Suprapubic skin (tissue), 4 donors: ENCODE measurements at regions not wholly inside any gene's neighbourhood (a gene's known extent, or its start where the extent isn't known, plus 50 kb on each side); places are given as distances from the start of the nearest gene placed in this dataset.

Experiments
- DNase-seq, 2 donors: peaks; one replicate each; pipeline ENCODE4 v3.0.0-alpha.2; 2019; ENCODE audit warnings: low spot score in 2 of 2
- H3K27ac ChIP-seq: fragments of 200-600 bp; sonication (generic); one replicate; pipeline ENCODE4 v1.5.1; 2019
- H3K27me3 ChIP-seq: fragments of 200-600 bp; sonication (generic); one replicate; pipeline ENCODE4 v1.5.1; 2019
- H3K36me3 ChIP-seq: fragments of 200-600 bp; sonication (generic); one replicate; pipeline ENCODE4 v1.5.1; 2019
- H3K4me1 ChIP-seq: fragments of 200-600 bp; sonication (generic); one replicate; pipeline ENCODE4 v1.5.1; 2019
- H3K4me3 ChIP-seq: fragments of 200-600 bp; sonication (generic); one replicate; pipeline ENCODE4 v1.5.1; 2019; ENCODE audit warnings: mild to moderate bottlenecking
- H3K9me3 ChIP-seq: fragments of 200-600 bp; sonication (generic); one replicate; pipeline ENCODE4 v1.5.1; 2019
- EP300 ChIP-seq: sonication (generic); formaldehyde crosslinking; IDR thresholded peaks from one replicate; pipeline ENCODE4 v1.6.1; 2017; ENCODE audit warnings: antibody characterized with exemption
- POLR2A ChIP-seq, 2 donors: fragments of 450-650 bp; IDR thresholded peaks; one replicate each; pipeline ENCODE4 v1.6.1; 2017; ENCODE audit warnings: antibody characterized with exemption in 2 of 2, mild to moderate bottlenecking in 2 of 2, moderate library complexity in 2 of 2
- POLR2AphosphoS5 ChIP-seq, 3 donors: sonication (generic); formaldehyde crosslinking; IDR thresholded peaks; one replicate each; pipeline ENCODE4 v1.6.1; 2017; ENCODE audit warnings: antibody characterized with exemption in 3 of 3
- WGBS: methylation state at CpG from one replicate; pipeline ENCODE4 v1.1.5; 2018; 5-methylcytosine and 5-hydroxymethylcytosine counted together
- TF ChIP-seq, protein P1 (sequence below), 2 donors: fragments of 200-600 bp in 1 of 2; fragments of 450-650 bp in 1 of 2; sonication (generic) in 1 of 2; IDR thresholded peaks; one replicate each; pipeline ENCODE4 v1.5.1; 2016 to 2019; ENCODE audit warnings: antibody characterized with exemption in 2 of 2, mild to moderate bottlenecking in 1 of 2, moderate library complexity in 1 of 2

GRCh38 chr11:104645261-104646222 lies 252.7 kb downstream of the CASP12 start:
- no peaks in the 10 kb centered on the region for H3K4me1 ChIP-seq
- no peak for DNase-seq
- no peaks in the 10 kb centered on the region for H3K9me3 ChIP-seq
- TF ChIP-seq, protein P1, sequence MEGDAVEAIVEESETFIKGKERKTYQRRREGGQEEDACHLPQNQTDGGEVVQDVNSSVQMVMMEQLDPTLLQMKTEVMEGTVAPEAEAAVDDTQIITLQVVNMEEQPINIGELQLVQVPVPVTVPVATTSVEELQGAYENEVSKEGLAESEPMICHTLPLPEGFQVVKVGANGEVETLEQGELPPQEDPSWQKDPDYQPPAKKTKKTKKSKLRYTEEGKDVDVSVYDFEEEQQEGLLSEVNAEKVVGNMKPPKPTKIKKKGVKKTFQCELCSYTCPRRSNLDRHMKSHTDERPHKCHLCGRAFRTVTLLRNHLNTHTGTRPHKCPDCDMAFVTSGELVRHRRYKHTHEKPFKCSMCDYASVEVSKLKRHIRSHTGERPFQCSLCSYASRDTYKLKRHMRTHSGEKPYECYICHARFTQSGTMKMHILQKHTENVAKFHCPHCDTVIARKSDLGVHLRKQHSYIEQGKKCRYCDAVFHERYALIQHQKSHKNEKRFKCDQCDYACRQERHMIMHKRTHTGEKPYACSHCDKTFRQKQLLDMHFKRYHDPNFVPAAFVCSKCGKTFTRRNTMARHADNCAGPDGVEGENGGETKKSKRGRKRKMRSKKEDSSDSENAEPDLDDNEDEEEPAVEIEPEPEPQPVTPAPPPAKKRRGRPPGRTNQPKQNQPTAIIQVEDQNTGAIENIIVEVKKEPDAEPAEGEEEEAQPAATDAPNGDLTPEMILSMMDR (IDR thresholded peaks at IDR 0.05) = no peak
- no peak for TF ChIP-seq POLR2AphosphoS5 (IDR thresholded peaks at IDR 0.05)
- TF ChIP-seq EP300 = no peak
- TF ChIP-seq POLR2A (IDR thresholded peaks at IDR 0.05) = no peak
- H3K27me3 ChIP-seq = no peaks in the 10 kb centered on the region
- H3K4me3 ChIP-seq = no peak overlapping the region
- WGBS = 72% methylated on average over 2 of the region's 2 CpGs
- no peak overlapping the region for H3K27ac ChIP-seq
- no peaks in the 10 kb centered on the region for H3K36me3 ChIP-seq

- TF ChIP-seq POLR2A (IDR thresholded peaks at IDR 0.05) (no peak), EP300 (no peak), POLR2AphosphoS5 (IDR thresholded peaks at IDR 0.05) (no peak)
- TF ChIP-seq, protein P1 (IDR thresholded peaks at IDR 0.05) = no peak
- Histone ChIP-seq H3K9me3 (no peaks in the 10 kb centered on the region), H3K27me3 (no peaks in the 10 kb centered on the region), H3K4me1 (no peaks in the 10 kb centered on the region), H3K36me3 (no peaks in the 10 kb centered on the region), H3K4me3 (no peak overlapping the region), H3K27ac (no peak overlapping the region)
- no peak for DNase-seq
- WGBS = 89% methylated on average over 2 of the region's 2 CpGs
Observed at GRCh38 chr11:104637662-104638170, 260.5 kb downstream of the CASP12 start.

DNA sequence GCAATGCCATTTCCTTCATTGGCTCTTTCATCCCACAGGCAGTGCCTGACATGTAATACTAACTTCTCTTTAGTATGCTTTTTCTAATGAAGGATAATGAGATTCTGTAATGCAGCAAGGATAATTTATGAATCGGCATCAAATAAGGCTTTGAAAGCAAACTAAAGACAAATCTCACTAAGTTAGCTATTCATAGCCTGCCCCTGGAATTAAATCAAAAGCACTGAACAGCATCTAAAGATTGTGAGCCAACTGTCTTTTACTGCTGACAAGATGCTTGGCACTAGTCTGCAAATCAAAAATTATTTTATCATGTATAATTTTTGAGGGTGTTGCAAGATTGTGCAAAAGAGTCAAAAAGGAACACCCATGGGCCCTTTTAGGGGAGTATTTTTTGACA lies 265.0 kb downstream of the CASP12 start:
- Histone ChIP-seq H3K4me3 (no peak overlapping the region), H3K27ac (no peak overlapping the region), H3K36me3 (no peaks in the 10 kb centered on the region), H3K27me3 (no peaks in the 10 kb centered on the region), H3K4me1 (no peaks in the 10 kb centered on the region), H3K9me3 (no peaks in the 10 kb centered on the region)
- WGBS = 41% methylated on average over 1 of the region's 1 CpG
- DNase-seq = no peak
- TF ChIP-seq, protein P1 (IDR thresholded peaks at IDR 0.05) = no peak
- TF ChIP-seq POLR2AphosphoS5 (IDR thresholded peaks at IDR 0.05) (no peak), EP300 (no peak), POLR2A (IDR thresholded peaks at IDR 0.05) (no peak)

GRCh38 chr11:104630352-104630751 lies 267.9 kb downstream of the CASP12 start:
- 89% methylated on average over 2 of the region's 2 CpGs for WGBS
- TF ChIP-seq POLR2A (IDR thresholded peaks at IDR 0.05) = no peak
- TF ChIP-seq EP300 = no peak
- no peak for TF ChIP-seq POLR2AphosphoS5 (IDR thresholded peaks at IDR 0.05)
- TF ChIP-seq, protein P1 (IDR thresholded peaks at IDR 0.05) = no peak
- Histone ChIP-seq H3K4me3 (no peak overlapping the region), H3K27ac (no peak overlapping the region), H3K9me3 (no peaks in the 10 kb centered on the region), H3K4me1 (no peaks in the 10 kb centered on the region), H3K36me3 (no peaks in the 10 kb centered on the region), H3K27me3 (no peaks in the 10 kb centered on the region)
- DNase-seq = no peak

- no peak overlapping the region for H3K27ac ChIP-seq
- no peaks in the 10 kb centered on the region for H3K4me1 ChIP-seq
- no peaks in the 10 kb centered on the region for H3K27me3 ChIP-seq
- TF ChIP-seq EP300 = no peak
- TF ChIP-seq, protein P1 (IDR thresholded peaks at IDR 0.05) = no peak
- no peak for TF ChIP-seq POLR2AphosphoS5 (IDR thresholded peaks at IDR 0.05)
- TF ChIP-seq POLR2A (IDR thresholded peaks at IDR 0.05) = no peak
- H3K36me3 ChIP-seq = no peaks in the 10 kb centered on the region
- no peak for DNase-seq
- no peak overlapping the region for H3K4me3 ChIP-seq
- 38% methylated on average over 2 of the region's 2 CpGs for WGBS
- H3K9me3 ChIP-seq = no peaks in the 10 kb centered on the region
Observed at GRCh38 chr11:104625246-104625645, 273.0 kb downstream of the CASP12 start.
